ENCODE measurements at regions not wholly inside any gene's neighbourhood (a gene's known extent, or its start where the extent isn't known, plus 50 kb on each side); places are given as distances from the start of the nearest gene placed in this dataset.

- TF ChIP-seq CTCF (IDR thresholded peaks at IDR 0.05; ENCODE audit: borderline replicate concordance, extremely low read depth, low read length, poor library complexity, severe bottlenecking) (no peak), EZH2 (IDR thresholded peaks at IDR 0.05; ENCODE audit: borderline replicate concordance, low read depth, low read length, severe bottlenecking) (no peak)
Measured at GRCh38 chr4:125681240-125681639, 366.5 kb downstream of the FAT4 start.
